Neural cell (in vitro differentiated cells): ENCODE measurements at regions not wholly inside any gene's neighbourhood (a gene's known extent, or its start where the extent isn't known, plus 50 kb on each side); places are given as distances from the start of the nearest gene placed in this dataset.

Experiments
- H2AFZ ChIP-seq: fragments of 200-600, 300-800 bp; sonication (generic), shearing (Covaris generic); 2 replicates; pipeline ENCODE4 v1.6.0; 2014; ENCODE audit warnings: low read depth, mild to moderate bottlenecking, antibody characterized with exemption, low read length, moderate library complexity
- H3F3A ChIP-seq: fragments of 200-600 bp; shearing (Covaris generic); 2 replicates; pipeline ENCODE4 v1.6.1; 2016; ENCODE audit warnings: mild to moderate bottlenecking, moderate library complexity, mixed read lengths, antibody characterized with exemption, low read length; ENCODE audit not compliant: insufficient read depth, poor library complexity, severe bottlenecking
- H3K27ac ChIP-seq: fragments of 200-600, 300-800 bp; sonication (generic), shearing (Covaris generic); 2 replicates; pipeline ENCODE4 v1.5.1; 2014; ENCODE audit warnings: mild to moderate bottlenecking, low read length, moderate library complexity
- H3K27me3 ChIP-seq: fragments of 300-800, 200-600 bp; sonication (generic), shearing (Covaris generic); 2 replicates; pipeline ENCODE4 v1.6.0; 2014; ENCODE audit warnings: mild to moderate bottlenecking, low read depth, low read length, moderate library complexity; ENCODE audit not compliant: insufficient read depth
- H3K36me3 ChIP-seq: fragments of 300-800, 200-600 bp; sonication (generic), shearing (Covaris generic); 2 replicates; pipeline ENCODE4 v1.5.1; 2014; ENCODE audit warnings: mild to moderate bottlenecking, antibody characterized with exemption, low read length, moderate library complexity; ENCODE audit not compliant: insufficient read depth
- H3K4me2 ChIP-seq: fragments of 300-800, 200-600 bp; sonication (generic), shearing (Covaris generic); 2 replicates; pipeline ENCODE4 v1.6.0; 2014; ENCODE audit warnings: mild to moderate bottlenecking, low read length
- H3K4me3 ChIP-seq: fragments of 300-800, 200-600 bp; sonication (generic), shearing (Covaris generic); 2 replicates; pipeline ENCODE4 v1.5.1; 2014; ENCODE audit warnings: mild to moderate bottlenecking, low read length, moderate library complexity
- H3K79me2 ChIP-seq: fragments of 200-600 bp; shearing (Covaris generic); replicated peaks from 2 replicates; pipeline ENCODE4 v1.6.0; 2014; ENCODE audit warnings: mild to moderate bottlenecking, low read length, moderate library complexity; ENCODE audit not compliant: insufficient read depth
- H3K9ac ChIP-seq: fragments of 300-800, 200-600 bp; sonication (generic), shearing (Covaris generic); 2 replicates; pipeline ENCODE4 v1.6.1; 2016; ENCODE audit warnings: mild to moderate bottlenecking, low read length, mixed read lengths
- H3K9me2 ChIP-seq: fragments of 200-600 bp; shearing (Covaris generic); 2 replicates; pipeline ENCODE4 v1.6.1; 2016; ENCODE audit warnings: mild to moderate bottlenecking, low read length, mixed read lengths; ENCODE audit not compliant: insufficient read depth
- H3K9me3 ChIP-seq: fragments of 200-600, 300-800 bp; sonication (generic), shearing (Covaris generic); 2 replicates; pipeline ENCODE4 v1.6.1; 2016; ENCODE audit warnings: mild to moderate bottlenecking, mixed run types, low read length, moderate library complexity, mixed read lengths
- H4K20me1 ChIP-seq: fragments of 200-600 bp; shearing (Covaris generic); 2 replicates; pipeline ENCODE4 v1.6.1; 2016; ENCODE audit warnings: mild to moderate bottlenecking, mixed run types; ENCODE audit not compliant: insufficient read depth
- EZH2 ChIP-seq: fragments of 200-600, 300-800 bp; shearing (Covaris generic), sonication (generic); IDR thresholded peaks from 2 replicates; pipeline ENCODE4 v1.6.1; 2014; ENCODE audit warnings: antibody characterized with exemption, low read length, borderline replicate concordance, mild to moderate bottlenecking; ENCODE audit not compliant: insufficient read depth, poor library complexity, severe bottlenecking
- MXI1 ChIP-seq: fragments of 450-650 bp; conservative IDR thresholded peaks from 2 replicates; pipeline ENCODE4 v1.6.1; 2014; ENCODE audit warnings: antibody characterized with exemption, mild to moderate bottlenecking; ENCODE audit not compliant: poor library complexity, severe bottlenecking
- POLR2AphosphoS5 ChIP-seq: IDR thresholded peaks from 2 replicates; pipeline ENCODE4 v1.6.1; 2012
- RAD21 ChIP-seq: fragments of 450-650 bp; conservative IDR thresholded peaks from 2 replicates; pipeline ENCODE4 v1.6.1; 2014; ENCODE audit warnings: antibody characterized with exemption, mild to moderate bottlenecking, moderate library complexity
- REST ChIP-seq: IDR thresholded peaks from 2 replicates; pipeline ENCODE4 v1.6.1; 2012; ENCODE audit warnings: borderline replicate concordance
- SMC3 ChIP-seq: fragments of 450-650 bp; conservative IDR thresholded peaks from 2 replicates; pipeline ENCODE4 v1.6.1; 2014; ENCODE audit warnings: antibody characterized with exemption, mild to moderate bottlenecking, moderate library complexity; ENCODE audit not compliant: poor library complexity
- TAF1 ChIP-seq: IDR thresholded peaks from 2 replicates; pipeline ENCODE4 v1.6.1; 2012; ENCODE audit warnings: low read depth
- TF ChIP-seq, protein P1 (sequence below): fragments of 450-650 bp; IDR thresholded peaks from 2 replicates; pipeline ENCODE4 v1.5.1; 2014; ENCODE audit warnings: antibody characterized with exemption, mild to moderate bottlenecking, moderate library complexity; ENCODE audit not compliant: poor library complexity, severe bottlenecking

DNA sequence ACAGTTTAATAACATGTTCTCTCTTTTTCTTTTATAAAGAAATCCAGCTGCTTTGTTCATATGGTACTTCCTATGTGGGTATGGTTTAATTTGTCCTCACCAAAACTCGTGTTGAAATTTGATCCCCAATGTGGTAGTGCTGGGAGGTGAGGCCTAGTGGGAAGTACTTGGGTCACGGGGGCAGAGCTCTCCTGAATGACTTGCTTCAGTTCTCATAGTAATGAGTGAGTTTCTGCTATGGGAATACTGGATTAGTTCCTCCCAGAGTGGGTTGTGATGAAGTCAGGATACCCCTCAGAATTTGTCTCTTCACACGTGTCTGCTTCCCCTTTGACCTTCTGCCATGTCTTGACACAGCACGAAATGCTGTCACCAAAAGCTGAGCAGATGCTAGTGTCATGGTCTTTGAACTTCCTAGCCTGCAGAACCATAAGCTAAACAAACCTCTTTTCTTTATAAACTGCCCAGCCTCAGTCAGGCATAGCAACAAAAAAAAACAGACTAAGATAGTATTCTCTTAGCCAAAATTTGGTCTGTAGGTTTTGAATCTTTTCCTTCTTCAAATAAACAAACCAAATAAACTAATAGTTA lies 87.8 kb upstream of the HS3ST5 start:
- H3K9ac ChIP-seq: no peak overlapping the region
- no peaks in the 10 kb centered on the region for H3K9me2 ChIP-seq
- no peaks in the 10 kb centered on the region for H3K27me3 ChIP-seq
- no peaks in the 10 kb centered on the region for H4K20me1 ChIP-seq
- no peaks in the 10 kb centered on the region for H3K79me2 ChIP-seq
- H3K4me2 ChIP-seq: no peak overlapping the region
- H3K36me3 ChIP-seq: no peaks in the 10 kb centered on the region
- no peak overlapping the region for H3K4me3 ChIP-seq
- TF ChIP-seq EZH2 (no peak), REST (no peak), RAD21 (no peak), POLR2AphosphoS5 (no peak), SMC3 (no peak)
- TF ChIP-seq, protein P1, sequence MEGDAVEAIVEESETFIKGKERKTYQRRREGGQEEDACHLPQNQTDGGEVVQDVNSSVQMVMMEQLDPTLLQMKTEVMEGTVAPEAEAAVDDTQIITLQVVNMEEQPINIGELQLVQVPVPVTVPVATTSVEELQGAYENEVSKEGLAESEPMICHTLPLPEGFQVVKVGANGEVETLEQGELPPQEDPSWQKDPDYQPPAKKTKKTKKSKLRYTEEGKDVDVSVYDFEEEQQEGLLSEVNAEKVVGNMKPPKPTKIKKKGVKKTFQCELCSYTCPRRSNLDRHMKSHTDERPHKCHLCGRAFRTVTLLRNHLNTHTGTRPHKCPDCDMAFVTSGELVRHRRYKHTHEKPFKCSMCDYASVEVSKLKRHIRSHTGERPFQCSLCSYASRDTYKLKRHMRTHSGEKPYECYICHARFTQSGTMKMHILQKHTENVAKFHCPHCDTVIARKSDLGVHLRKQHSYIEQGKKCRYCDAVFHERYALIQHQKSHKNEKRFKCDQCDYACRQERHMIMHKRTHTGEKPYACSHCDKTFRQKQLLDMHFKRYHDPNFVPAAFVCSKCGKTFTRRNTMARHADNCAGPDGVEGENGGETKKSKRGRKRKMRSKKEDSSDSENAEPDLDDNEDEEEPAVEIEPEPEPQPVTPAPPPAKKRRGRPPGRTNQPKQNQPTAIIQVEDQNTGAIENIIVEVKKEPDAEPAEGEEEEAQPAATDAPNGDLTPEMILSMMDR: no peak
- H3F3A ChIP-seq: no peaks in the 10 kb centered on the region
- no peaks in the 10 kb centered on the region for H3K9me3 ChIP-seq
- H2AFZ ChIP-seq: no peak overlapping the region
- no peak overlapping the region for H3K27ac ChIP-seq

DNA sequence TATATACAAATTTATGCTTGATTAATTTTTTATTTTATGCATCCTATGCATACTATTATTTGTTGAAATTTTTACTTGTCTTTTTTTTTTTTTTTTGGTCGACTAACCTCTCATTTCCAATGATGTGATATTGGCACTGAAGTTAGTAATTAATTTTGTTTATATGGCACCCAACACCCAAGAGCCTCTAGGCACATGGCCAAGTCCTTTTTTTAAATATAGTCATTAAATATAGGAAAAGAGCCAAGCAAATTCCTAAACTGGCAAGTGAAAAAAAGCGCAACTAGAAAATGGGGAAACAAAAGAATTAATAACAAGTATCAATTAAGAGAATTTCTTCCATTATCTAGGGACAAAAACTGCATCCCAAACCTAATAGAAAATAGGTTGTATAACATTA lies 85.5 kb upstream of the HS3ST5 start:
- Histone ChIP-seq H3K79me2 (no peaks in the 10 kb centered on the region), H2AFZ (no peak overlapping the region), H3K9ac (no peak overlapping the region), H3K9me3 (no peaks in the 10 kb centered on the region), H3K36me3 (no peaks in the 10 kb centered on the region), H3F3A (no peaks in the 10 kb centered on the region), H3K27me3 (no peaks in the 10 kb centered on the region), H3K4me2 (no peak overlapping the region), H4K20me1 (no peaks in the 10 kb centered on the region), H3K4me3 (no peak overlapping the region), H3K9me2 (no peaks in the 10 kb centered on the region), H3K27ac (no peak overlapping the region)
- TF ChIP-seq POLR2AphosphoS5 (no peak), RAD21 (no peak), TAF1 (no peak), EZH2 (no peak), REST (no peak), MXI1 (no peak), SMC3 (no peak)
